SW 1271 (cell line): ENCODE measurements at regions not wholly inside any gene's neighbourhood (a gene's known extent, or its start where the extent isn't known, plus 50 kb on each side); places are given as distances from the start of the nearest gene placed in this dataset.

ENCODE experiments used
- DNase-seq, 2 experiments: peaks; one replicate each; lab custom pipeline; 2025; lab: John Stamatoyannopoulos, UW

GRCh38 chr6:92047152-92047850 is 1372.1 kb downstream of the EPHA7 start:
- no peak for DNase-seq

DNA sequence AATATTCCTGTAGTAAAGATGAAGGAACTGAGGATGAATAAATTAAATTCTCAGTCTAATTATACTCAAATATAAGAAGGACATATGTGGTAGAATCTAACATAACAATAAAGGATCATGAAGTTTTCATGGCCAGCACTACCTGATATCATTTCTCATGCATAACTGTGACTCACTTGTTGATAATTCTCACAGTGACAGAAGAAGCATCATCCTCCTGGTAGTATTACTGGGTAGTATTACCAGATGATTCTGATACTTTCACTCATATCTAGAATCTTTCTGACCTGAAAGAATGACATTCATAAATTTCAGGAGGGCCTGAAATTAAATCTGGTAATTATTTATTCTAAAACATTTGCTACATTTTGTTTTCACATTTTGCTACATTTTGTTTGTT is 1375.0 kb downstream of the EPHA7 start:
- DNase-seq: no peak

- no peak for DNase-seq
These were observed 1375.6 kb downstream of the EPHA7 start for GRCh38 chr6:92043777-92044176.

GRCh38 chr6:92026878-92027277 is 1392.5 kb downstream of the EPHA7 start:
- DNase-seq: no peak

GRCh38 chr6:92024881-92025280 is 1394.5 kb downstream of the EPHA7 start:
- no peak for DNase-seq

DNA sequence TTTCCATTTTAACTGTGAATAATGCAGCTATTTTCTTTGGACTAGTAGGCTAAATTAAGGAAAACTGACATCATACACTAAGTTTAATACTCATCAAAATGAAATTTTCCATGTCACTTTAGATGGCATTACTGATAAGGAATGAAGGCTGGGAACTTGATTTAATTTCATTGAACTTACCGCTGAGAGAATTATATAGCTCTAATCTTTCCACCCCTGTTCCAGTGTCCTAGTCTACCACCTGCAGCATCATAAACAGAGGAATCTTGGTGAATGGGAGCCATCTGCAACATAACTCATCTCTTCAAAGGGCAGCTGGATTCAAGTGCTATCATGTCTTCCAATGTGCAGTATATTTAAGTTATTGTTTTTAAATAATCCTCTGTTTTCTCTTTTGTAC is 1395.2 kb downstream of the EPHA7 start:
- DNase-seq: no peak

DNA sequence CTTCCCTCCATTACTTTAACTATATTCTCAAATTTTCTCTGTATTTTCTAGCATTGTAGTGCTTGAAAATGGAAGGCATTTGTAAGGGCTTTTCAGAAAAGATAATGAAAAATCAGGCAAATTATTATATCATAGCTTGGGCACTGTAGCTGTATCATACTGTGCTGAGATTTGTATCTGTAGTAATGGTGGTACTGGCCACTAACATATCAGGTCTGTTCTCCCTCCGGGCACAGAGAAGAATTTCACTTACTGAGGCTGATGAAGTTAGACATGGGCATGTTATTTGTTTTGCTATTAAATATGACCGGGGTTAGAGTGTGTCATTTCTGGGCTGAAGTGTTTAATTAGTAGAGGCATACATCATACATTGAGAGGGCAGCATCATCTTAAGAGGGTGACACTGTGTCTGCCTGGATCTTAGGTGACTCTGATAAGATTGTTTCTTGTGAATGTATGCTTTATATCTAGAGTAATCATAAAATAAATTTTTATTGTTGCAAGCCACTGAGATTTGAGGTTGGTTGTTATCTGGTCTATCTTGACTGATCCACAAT is 1395.9 kb downstream of the EPHA7 start:
- DNase-seq: no peak

DNA sequence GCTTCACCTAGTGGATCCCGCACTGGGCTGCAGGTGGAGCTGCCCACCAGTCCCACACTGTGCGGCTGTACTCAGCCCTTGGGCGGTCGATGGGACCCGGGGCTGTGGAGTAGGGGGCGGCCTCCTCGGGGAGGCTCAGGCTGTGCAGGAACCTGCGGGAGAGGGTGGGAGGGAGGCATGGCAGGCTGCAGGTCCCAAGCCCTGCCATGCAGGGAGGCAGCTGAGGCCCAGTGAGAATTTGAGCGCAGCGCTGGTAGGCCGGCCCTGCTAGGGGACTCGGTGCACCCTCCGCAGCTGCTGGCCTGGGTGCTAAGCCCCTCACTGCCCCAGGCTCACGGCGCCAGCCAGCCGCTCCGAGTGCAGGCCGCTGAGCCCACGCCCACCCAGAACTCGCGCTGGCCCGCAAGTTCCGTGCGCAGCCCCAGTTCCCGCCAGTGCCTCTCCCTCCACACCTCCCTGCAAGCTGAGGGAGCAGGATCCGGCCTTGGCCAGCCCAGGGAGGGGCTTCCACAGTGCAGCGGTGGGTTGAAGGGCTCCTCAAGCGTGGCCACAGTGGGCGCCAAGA is 1407.6 kb downstream of the EPHA7 start:
- DNase-seq: no peak

GRCh38 chr6:92008757-92009502 is 1410.4 kb downstream of the EPHA7 start:
- no peak for DNase-seq

DNA sequence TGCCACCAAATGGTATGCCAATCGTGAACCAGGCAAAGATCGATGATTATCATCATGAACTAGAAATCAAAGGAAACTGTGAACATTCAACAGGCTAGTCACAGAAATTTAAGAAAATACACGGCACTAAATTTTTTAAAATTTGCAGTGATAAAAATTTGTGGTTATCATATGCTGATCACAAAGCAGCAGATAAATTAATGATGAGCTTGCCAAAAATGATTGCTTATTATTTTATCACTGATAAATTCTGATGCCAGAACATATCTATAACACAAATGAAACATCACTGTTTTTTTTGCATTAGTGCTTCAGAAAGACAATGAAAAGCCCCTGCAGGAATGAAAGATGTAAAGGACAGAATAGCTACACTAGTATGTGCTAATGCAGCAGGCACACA is 1413.2 kb upstream of the MAP3K7 start:
- no peak for DNase-seq

DNA sequence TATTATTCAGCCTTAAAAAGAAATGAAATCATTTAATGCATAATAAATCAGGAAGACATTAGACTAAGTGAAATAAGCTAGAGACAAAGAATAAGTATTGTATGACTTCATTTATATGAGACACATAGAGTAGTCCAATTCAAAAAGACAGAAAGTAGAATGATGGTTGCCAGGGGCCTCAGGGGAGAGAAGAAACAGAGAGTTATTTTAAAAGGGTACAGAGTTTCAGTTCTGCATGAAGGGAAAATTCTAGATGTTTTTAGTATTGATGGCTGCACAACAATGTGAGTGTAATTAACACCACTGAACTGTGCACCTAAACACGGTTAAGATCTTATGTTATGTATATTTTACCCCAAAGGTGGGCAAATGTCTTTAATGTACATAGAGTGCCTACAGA is 1407.9 kb upstream of the MAP3K7 start:
- no peak for DNase-seq

GRCh38 chr6:91982559-91982958 is 1395.7 kb upstream of the MAP3K7 start:
- DNase-seq: no peak

DNA sequence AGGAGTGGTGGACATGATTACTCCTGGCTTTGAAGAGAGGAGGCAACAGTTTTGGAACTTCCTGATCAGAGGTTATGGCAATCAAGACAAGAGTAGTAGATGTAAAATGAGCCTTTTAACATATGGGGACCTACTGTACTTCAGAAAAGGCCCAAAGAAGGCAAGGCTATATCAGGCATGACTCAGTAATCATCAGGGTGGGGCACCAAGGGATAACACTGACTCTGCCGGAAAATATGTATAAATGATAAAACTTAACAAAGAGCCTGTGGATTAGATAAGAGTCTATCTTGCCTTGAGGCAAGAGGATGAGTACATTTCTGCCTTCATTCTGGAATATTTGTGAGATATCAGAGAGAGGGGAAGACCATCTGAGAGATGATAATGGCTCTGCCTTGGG is 1389.9 kb upstream of the MAP3K7 start:
- no peak for DNase-seq

GRCh38 chr6:91970700-91971099 is 1383.8 kb upstream of the MAP3K7 start:
- no peak for DNase-seq

GRCh38 chr6:91965872-91966271 is 1379.0 kb upstream of the MAP3K7 start:
- no peak for DNase-seq

GRCh38 chr6:91961671-91962070 is 1374.8 kb upstream of the MAP3K7 start:
- DNase-seq: no peak

DNA sequence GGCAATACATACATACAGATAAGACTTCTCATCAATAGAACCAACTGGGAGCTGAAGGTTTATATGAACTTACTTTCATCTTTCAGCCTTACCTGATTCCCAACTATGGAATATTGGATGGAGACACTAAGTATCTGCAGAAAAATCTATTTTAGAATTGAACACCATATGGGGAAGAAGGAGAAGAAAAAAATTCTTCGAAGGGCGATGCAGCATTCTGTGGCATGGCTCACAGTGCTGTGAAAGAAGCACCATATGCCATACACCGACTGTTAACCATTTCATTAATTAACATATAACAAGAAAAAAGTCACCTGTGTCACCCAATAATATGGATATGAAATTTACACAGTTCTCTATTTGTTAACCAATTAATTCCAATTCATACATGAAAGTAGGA is 1374.4 kb upstream of the MAP3K7 start:
- DNase-seq: no peak

- no peak for DNase-seq
These were observed 1355.0 kb upstream of the MAP3K7 start for GRCh38 chr6:91941838-91942237.

DNA sequence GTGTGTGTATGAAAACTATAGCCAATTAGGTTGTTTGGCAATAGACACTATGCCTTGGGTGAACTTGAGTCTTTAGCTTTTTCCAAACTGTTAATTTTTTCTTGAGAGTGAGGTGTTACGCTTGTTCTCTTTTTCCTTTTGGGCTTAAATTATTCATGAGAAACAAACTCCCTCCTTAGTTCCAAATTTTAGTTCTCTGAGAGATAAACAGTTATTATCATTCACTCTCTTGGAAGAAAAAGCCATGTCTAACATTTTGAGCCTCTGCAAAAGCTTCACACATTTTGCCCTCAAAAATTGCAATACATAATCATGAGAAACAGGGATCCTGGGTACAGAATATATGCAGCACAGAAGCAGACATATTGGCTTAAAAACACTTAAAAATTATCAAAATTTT is 1353.9 kb upstream of the MAP3K7 start:
- no peak for DNase-seq

GRCh38 chr6:91926827-91927226 is 1340.0 kb upstream of the MAP3K7 start:
- no peak for DNase-seq

DNA sequence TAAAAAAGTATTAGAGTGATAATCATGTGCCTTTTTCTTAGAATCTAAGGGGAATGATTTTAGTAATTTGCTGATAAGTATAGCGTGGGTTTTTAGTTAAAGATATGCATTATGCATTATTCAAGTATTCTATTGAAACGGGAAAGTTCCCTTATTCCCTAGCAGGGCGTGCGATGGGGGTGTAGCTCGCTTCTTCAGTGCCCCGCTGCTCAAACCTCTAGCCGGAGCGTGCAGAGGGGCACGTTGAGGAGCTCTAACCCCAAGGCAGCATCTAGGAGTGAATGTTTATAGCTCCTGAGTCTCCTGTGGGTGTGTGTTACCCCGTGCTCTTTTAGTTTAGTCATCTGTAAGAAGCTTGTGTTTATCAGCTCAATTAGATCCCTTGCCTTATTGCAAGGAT is 1339.5 kb upstream of the MAP3K7 start:
- no peak for DNase-seq

DNA sequence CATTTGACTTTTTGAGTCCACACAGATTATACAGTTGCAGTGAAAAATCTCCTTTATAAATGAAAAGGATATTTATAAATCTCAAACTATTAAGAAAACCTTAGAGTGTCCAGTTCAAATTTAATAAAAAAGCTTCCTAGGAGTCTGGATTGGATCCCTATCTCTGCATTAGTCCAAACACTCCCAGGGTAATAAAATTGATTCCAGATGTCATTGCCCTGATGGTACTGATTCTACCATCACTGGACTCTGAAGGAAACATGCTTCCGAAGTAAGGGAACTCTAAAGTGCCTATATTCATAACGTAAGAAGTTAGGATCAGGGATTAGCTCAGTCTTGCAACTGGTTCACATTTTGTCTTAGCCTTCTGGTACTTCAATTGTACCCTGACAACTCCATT is 1325.1 kb upstream of the MAP3K7 start:
- DNase-seq: no peak

GRCh38 chr6:91904586-91905164 is 1317.8 kb upstream of the MAP3K7 start:
- no peak for DNase-seq
